ENCODE measurements at regions not wholly inside any gene's neighbourhood (a gene's known extent, or its start where the extent isn't known, plus 50 kb on each side); places are given as distances from the start of the nearest gene placed in this dataset.

- DNase-seq (ENCODE audit: low read depth), result no peak
These were observed 132.3 kb downstream of the CEP57L1 start for GRCh38 chr6:109227646-109228045.

GRCh38 chr6:109226353-109226752, 131.0 kb downstream of the CEP57L1 start:
- DNase-seq (ENCODE audit: low read depth), result no peak

GRCh38 chr6:109225946-109226345, 130.6 kb downstream of the CEP57L1 start:
- DNase-seq (ENCODE audit: low read depth), result no peak

GRCh38 chr6:109224994-109225393, 129.7 kb downstream of the CEP57L1 start:
- no peak for DNase-seq (ENCODE audit: low read depth)

- DNase-seq (ENCODE audit: low read depth), result no peak
These were observed 129.0 kb downstream of the CEP57L1 start for GRCh38 chr6:109224107-109224875.

GRCh38 chr6:109222848-109223247, 127.5 kb downstream of the CEP57L1 start:
- DNase-seq (ENCODE audit: low read depth), result no peak

- DNase-seq (ENCODE audit: low read depth), result no peak
These were observed 126.4 kb downstream of the CEP57L1 start for GRCh38 chr6:109221543-109222195.

Measured in activated T-cell treated with anti-CD3 and anti-CD28 coated beads for 24 hours (primary cell).